Inferior parietal cortex (tissue), 1 donor: ENCODE measurements at regions not wholly inside any gene's neighbourhood (a gene's known extent, or its start where the extent isn't known, plus 50 kb on each side); places are given as distances from the start of the nearest gene placed in this dataset.

Experiments
- DNase-seq: peaks from one replicate; pipeline ENCODE4 v3.0.0-alpha.2; 2016; ENCODE audit errors: extremely low spot score

DNA sequence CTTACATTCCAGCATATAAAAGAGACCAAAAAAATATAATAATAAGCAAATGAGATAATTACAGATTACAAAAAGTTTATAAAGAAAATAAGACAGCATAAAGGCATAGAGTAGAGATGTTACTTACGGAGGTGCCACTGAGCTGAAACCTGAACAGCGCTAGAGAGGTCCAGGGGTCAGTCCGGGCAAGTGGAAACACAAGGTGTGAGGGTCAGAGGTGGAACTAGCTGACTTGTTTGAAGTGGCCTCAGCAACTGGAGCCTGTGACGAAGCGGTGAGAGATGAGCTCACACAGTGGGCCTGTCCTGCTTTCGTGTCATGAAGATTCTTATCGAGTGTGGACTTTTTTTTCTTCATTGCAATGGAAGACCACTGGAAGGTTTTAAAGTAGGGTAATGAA lies 288.3 kb upstream of the TANK start:
- DNase-seq, result no peak

DNA sequence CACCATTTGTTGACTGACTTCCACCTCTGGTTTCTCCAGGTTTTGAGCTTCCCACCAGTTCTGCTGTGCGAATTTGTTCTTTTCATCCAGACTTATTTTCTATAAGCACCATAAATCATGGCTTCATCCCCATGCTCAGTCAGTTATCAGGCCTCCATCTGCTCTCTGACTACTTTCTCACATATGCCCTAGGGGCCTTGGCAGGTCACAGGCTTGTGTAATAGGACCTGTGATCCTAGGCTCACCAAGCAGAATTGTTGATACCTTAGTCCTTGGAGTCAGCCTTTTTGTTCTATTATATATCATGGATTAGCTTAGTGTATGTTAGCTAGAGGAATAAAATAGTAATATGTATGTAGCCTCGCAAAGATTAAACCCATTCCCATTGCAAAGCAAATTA lies 284.2 kb upstream of the TANK start:
- no peak for DNase-seq

DNA sequence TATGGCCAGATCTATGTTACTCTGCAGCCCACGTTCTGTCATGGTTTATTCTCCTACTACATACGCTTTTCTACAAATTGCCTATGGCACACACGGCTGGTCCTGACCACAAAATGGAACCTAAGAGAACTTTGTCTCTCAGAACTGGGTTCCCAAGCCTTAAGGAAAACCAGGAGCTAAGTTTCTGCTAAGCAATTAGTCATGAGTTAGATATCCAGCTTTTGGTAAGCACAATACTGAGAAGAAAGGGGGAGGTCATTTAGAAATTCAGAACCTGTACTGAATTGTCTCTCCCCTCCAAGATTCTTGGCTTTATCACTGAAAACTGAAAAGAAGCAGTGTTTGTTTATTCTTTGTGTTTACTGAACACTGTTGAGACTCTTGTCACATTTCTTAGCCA lies 283.5 kb upstream of the TANK start:
- no peak for DNase-seq

DNA sequence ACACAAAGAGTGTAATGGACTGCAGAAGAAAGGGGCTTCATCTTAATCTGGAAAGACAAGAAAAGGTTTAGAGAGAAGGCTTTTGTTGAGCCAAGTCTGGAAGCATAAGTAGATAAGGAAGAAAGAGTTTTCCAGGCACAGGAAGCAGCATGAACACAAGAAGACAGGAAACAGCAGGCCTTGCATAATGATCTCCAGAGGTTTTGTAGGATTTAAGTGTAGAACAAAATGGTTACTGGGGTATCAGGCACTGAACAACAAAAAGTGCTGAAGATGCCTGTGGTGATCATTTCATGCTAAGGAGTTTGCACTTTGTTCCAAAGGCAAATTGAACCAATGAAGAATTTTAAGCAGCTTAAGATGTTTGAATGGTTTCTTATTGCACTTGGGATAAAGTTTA lies 281.6 kb upstream of the TANK start:
- no peak for DNase-seq

DNA sequence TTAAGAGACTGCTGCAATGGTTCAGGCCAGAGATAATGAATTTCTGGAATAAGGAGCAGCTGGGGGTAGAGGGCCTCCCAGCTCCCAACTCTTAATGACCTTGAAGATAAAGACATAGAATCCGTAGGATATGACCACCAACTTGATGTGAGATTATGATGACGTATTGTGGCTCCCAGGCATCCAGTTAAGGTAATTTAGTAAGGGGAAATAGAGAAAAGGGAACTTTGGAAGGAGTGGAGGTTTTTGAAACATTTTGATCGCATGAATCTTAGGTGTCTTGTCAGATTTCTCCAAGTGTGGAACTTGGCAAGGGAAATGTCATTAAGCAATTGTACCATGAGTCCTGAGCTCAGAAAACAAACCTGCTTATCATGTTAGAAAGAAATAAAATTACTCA lies 277.3 kb upstream of the TANK start:
- DNase-seq, result no peak

DNA sequence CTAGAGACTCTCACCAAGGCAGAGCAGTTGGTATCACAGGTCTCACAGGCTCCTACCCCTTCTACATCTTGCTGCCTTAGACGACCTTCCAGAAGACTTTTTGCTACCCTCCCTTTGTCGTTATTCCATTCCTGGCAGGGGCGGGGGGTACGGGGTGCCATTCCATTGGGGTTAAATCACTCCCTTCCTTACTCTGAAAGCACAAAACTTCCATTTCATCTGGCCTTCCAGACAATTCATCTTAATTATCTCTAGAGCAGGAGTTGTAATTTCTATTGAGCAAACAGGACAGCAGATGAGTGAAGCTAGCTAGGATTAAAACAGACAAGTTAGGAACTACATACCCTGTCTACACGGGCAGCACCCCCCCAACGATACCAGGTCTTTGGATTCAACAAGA lies 276.2 kb upstream of the TANK start:
- no peak for DNase-seq

DNA sequence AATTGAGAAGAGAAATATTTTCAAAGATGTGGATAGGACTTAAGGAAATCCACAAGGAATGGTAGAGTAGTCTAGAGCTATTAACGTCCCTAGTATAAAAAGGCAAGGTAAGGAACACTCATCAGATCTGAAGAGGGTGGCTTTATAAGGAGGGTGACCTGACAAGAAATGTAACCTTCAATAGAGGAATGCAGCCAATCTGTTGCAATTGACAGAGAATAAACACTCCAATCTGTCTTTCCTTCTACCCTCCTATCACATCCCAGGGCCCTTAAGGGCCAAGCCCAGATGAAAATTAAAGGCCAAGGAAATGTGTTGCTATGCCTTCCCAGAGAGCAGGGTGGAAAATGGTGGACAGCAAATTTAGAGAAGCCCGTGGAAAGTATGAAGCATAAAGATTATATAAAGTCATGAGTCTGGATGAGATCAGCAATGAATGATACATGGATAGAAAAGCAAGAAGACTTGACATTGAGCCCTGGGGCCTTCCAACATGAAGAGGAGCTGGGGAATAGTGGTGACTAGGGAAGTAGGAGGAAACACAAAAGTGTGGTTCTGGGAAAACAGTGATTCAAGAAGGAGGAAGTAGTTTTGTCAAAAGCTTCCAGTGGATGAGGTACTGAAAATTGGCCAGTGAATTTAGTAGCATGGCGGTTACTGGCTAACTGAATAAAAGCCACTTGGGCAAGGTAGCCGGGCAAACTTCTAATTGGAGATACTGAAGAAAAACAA lies 270.6 kb upstream of the TANK start:
- DNase-seq, result no peak

DNA sequence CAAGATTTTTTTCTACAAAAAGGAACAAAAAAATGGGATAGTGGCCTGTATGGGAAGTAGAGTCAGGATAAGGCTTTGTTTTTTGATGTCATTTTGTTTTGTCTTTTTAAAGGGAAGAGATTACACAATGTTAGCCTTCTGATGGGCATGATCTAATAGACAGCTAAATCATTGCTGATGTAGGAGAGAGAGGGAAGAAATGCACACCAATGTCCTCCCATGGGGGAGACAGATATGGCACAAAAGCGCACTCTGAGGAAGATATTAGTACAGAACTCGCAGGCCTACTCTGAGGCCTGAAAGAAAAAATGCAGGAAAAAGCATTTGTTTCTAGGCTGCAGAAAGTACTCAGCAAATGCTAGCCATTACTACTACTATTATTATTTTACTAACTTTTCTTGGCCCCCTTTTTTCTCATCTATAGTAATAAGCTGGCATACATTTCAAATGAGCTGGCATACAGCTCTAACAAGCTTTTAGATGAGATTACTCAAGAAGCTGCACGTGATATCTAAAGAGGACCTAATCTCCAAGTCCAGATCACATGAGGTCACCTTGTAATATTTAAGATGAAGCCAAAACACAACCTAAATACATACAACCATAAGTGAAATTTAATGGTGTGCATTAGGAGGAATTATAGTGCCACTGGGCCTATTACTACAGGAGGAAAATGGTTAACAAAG lies 269.4 kb upstream of the TANK start:
- DNase-seq, result no peak

DNA sequence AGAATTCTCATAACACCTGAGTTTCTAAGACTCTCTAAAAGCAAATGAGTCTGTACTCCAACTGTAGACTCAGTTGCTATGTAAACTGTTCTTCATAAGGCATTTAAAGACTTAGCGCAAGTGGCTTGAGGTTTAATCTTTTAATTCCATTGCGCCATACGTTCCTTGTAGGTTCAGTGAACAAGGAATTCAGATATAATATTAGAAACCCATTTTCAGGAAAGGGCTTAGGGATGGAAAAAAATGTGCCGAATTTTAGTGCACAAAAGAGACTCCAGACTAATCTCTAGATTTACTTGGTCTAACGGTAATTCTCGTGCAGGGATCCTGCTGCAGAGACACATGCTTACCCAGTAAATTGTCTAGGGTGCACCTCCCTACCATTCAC lies 268.9 kb upstream of the TANK start:
- no peak for DNase-seq

DNA sequence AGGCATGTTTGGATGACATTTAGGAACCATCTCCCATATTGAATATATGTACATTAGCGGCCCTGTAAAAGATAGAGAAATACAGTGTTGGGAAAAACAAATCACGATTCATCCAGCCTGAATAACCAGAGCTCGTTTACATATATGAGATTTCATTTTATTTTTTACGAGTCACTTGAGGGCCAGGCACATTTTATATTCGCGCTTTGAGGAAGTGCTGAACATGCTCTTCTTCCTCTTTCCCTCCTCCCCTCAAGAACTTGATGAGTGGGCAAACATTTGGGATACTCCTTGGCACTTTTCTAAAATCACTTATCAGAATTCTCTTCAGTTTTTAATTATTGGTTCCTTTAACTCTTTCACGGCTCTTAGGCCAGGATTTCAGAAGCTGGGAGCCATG lies 268.0 kb upstream of the TANK start:
- DNase-seq, result no peak

DNA sequence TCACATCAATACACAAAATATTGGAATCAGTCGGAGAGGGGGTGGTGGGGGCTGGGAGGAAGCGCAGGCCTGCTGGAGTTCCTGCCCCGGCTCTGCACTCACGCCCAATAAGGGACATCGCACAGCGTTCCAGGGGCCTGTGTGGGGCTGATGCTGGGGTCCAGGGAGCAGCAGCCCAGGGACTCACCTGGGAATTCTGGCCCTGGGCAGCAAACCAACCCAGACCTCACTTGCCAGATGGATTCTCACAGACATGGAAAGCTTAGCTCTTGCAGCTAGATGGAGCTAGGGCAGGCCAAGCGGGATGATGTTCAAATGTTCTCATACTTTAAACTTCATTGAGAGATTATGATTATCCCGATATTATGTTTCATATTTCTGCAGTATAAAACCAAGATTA lies 266.6 kb upstream of the TANK start:
- DNase-seq, result no peak

DNA sequence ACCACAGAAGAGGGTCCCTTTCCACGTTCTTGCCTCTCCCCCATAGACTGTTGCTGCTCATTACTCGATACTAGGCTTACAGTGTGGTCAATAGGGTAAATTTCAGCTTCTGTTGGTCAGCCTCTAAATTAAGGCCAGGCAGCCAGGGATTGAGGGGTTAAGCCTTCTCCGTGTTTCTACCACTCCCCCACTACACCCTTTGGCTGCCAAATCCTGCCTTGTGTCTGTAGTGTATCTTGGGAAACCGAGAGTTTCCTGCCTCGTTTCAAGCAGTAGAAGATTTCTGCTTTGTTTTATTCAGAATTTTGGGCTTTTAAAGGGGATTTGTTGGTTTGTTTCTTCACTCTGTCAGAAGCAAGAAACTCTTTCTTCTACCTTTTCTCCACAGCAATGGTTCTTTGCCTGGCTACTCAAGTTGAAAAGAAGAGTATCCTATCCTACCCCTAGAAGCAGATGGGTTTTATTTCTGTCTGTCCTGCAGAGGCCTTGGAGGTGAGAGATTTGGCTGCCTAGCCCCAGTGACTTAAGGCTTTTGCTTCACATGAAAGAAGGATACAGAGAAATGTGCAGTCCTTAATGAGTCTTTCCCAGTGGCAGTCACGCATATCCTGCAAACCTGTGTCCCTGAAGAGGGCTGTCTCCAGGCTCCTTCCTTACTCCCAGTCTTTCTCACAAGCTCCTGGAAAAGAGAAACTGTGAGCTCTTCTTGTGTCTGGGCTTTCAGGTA lies 261.5 kb upstream of the TANK start:
- no peak for DNase-seq

DNA sequence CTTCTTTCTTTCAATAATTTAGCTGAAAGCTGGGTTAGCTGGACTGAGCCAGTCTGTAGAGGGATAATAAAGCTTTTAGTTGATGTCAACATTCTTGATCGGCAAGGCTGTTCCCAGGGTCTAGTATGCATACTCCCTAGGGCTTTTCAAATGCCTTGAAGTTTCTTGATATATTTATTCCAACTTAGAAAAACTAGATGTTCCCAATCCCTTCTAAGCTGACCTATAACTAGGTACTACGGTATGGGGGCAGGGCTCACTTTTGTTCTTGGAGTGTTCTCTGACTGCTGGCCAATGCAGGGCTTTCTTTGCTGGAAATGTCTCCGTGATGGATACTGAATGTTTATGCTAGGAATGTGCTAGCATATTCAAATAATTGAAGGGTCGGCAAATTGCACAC lies 258.6 kb upstream of the TANK start:
- no peak for DNase-seq

DNA sequence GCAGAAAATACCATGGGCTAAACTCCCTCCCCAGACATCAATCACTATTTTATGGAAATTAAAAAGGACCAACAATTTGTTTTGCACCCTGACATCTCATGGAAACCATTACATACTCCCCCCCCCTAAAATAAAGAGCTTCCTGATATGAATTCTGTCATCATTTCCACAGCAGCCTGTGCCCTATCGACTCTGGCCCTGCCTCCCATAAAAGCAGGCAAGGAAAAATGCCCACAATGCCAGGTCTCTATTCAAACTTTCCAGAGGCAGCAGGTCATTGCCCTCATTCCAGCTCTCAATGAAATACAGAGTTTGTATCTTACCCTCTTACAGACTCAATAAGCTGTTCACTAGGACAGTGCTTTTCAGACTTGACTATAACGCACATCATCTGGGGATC lies 254.4 kb upstream of the TANK start:
- DNase-seq, result no peak

DNA sequence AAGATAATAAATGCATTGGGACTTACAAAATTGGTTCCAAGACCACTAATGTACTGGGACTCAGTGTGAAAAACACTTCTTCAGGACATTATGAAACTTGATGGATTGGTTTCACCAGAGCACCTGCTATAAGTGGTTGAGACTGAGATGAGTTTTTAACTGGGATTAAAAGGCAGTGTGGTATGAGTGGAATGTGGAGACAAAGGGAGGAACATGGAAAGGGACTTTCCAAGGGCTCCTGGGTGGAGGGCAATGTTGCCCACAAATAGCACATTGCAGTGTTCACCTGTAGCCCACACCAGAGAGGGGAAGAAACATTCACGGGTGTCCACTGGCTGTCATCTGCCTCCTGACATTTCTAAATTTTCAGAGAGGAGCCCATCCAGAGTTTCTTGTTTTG lies 253.3 kb upstream of the TANK start:
- no peak for DNase-seq

DNA sequence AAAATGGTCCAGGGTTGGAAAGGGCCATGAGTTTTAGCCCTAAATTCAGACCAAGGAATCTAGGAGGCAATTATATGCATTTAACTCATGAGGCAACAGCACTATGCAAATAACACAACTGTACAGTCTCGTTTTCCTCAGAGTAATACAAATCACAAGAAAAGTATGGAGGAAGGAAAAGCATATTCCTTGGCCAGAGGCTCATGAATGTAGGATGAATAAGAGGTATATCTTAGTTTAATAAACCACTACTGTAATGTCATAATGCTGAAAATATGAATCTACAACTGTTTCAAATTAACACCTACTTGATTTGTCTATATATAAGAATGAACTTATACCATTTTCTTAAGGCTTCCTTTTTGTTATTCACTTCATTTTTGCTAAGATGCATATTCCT lies 252.5 kb upstream of the TANK start:
- DNase-seq, result no peak

DNA sequence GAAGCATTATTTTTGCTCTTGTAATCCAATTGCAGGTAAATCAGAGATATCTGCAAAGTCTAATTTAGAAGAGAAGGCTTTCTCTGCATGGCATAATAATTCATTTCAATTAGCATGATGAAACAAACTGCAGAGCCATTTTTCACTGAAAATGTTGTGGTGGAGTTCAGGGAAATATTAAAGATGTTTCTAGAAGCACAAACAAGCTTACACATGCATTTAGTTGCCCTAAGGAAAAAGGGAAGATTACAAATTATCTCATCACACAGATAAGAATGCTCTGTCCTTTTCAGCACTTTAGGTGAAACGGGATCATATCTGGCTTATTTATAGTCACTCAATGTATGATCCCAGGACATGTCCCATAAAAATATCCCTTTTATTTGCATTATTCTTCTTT lies 252.1 kb upstream of the TANK start:
- DNase-seq, result no peak

DNA sequence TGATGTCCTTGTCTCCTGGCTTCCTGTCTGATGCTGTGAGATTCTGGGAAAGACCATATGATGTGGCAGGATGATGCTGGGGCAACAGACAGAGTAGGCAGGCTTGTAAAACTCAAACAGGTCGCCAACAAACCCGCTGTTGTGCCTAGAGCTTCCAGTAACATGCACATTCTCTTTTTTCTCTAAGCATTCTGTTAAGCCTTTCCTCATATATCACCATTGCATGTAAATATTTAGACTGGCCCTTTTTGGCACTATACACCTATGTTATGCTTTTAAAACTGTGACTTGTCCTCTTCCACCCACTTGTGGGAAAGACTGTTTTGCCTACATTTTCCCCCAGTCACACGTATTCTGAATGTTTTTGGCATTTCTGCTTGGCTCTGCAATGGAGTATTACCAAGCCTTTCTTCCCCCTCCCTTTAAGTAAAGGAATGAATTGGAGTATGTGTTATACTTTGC lies 250.4 kb upstream of the TANK start:
- DNase-seq, result no peak

DNA sequence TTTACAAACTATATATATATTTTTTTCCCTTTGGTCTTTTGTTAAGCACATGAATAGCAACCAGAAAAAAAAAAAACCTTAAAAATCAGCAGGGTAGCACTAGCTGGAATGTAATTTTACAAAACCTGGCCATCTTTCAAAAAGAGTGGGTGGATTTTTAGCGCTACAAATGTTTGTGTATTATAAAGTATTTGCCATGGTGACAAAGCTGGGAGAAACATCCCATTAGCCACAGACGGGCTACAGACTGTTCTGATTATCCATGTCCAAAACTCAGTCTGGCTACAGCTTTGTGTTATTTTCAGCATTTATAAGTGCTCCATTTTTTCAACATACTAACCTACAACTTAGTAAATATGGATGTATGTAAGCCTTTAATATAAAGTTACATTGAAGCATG lies 249.5 kb upstream of the TANK start:
- DNase-seq, result no peak

DNA sequence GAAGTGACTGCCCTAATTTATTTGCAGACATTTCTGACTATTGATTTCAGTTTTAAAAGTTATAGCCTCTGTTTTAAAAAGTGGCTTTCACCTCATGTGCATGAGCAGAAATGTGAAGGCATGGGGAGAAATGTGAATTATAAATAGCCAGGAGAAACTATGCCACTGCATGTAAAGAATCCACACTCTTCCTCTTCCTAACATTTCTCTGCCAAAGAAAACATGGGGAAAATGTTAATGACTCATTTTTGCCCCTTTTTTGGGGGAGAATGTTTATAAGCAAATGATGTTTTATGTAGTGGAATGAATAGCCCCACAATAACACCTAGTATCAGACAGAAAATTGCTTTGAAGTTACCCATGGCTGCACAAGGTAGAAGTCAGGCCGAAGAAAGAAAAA lies 249.0 kb upstream of the TANK start:
- DNase-seq, result no peak

DNA sequence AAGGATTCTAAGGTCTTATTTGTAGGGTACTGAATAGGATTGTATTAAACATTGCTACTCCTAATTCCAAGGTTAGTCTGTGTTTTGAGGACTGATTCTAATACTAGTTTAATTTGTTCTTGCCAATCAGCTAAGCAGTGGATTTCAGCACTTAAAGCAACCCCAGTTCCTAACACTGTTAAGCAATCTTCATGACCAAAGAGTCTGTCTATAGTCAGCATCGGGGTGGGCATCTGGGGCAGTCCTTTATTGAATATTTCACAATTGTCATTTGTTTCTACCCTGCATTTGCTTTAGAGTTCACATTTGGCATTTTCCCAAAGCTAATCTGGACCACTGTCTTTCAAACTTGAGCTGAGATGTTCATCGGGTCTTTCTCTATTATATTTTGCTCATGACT lies 248.0 kb upstream of the TANK start:
- no peak for DNase-seq

DNA sequence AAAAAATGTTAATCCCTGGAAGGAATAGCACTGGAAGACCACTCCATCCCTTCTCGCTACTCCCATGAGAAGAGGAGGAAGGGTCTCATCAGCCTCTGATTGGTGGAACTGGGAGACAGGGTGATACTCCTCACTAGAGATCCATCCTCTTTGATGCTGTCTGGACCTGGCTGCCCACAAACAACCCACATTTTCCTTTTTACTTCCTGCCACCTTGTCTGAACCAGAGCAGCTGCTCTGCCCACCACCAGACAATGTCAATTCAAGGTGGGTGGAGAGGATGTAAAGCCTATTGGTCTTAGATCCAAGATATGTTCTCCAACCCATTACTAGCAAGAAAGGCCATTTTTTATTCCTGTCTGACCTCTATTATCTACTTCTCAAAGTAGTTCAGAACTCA lies 246.9 kb upstream of the TANK start:
- no peak for DNase-seq

DNA sequence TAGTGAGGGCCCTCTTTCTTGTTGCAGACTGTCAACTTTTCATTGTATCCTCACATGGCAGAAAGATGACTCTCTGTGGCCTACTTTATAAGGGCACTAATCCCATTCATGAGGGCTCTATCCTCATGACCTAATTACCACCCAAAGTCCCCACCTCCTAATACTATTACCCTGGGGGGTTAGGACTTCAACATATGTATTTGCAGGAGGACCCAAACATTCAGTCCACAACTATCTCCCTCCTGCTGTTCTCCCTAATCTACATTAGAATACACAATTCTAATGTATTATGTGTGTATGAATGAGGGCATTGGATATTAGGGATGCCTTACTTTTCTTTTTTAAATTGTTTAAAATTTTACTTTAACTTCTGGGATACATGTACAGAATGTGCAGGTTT lies 246.0 kb upstream of the TANK start:
- no peak for DNase-seq
